Globus pallidus (tissue), 1 donor: ENCODE measurements at regions not wholly inside any gene's neighbourhood (a gene's known extent, or its start where the extent isn't known, plus 50 kb on each side); places are given as distances from the start of the nearest gene placed in this dataset.

Experiments used
- DNase-seq: peaks from one replicate; pipeline ENCODE4 v3.0.0-alpha.2; 2015; ENCODE audit warnings: low spot score

- no peak for DNase-seq
Measured at GRCh38 chr4:1495416-1496115, 89.3 kb upstream of the NKX1-1 start.

GRCh38 chr4:1494416-1495315, 88.4 kb upstream of the NKX1-1 start:
- DNase-seq = no peak

- no peak for DNase-seq
Measured at GRCh38 chr4:1493540-1494287, 87.5 kb upstream of the NKX1-1 start.

GRCh38 chr4:1492651-1493539, 86.7 kb upstream of the NKX1-1 start:
- no peak for DNase-seq

- no peak for DNase-seq
Measured at GRCh38 chr4:1492142-1492457, 85.9 kb upstream of the NKX1-1 start.

- DNase-seq = no peak
Measured at GRCh38 chr4:1491328-1492141, 85.3 kb upstream of the NKX1-1 start.

GRCh38 chr4:1490654-1491327, 84.5 kb upstream of the NKX1-1 start:
- no peak for DNase-seq

- DNase-seq = no peak
Measured at GRCh38 chr4:1490011-1490653, 83.9 kb upstream of the NKX1-1 start.

GRCh38 chr4:1489639-1489995, 83.4 kb upstream of the NKX1-1 start:
- no peak for DNase-seq

GRCh38 chr4:1488831-1489638, 82.8 kb upstream of the NKX1-1 start:
- no peak for DNase-seq

GRCh38 chr4:1488357-1488756, 82.1 kb upstream of the NKX1-1 start:
- no peak for DNase-seq

GRCh38 chr4:1487761-1488160, 81.5 kb upstream of the NKX1-1 start:
- no peak for DNase-seq

GRCh38 chr4:1487106-1487505, 80.9 kb upstream of the NKX1-1 start:
- DNase-seq = no peak

GRCh38 chr4:1485280-1485679, 79.0 kb upstream of the NKX1-1 start:
- no peak for DNase-seq

- no peak for DNase-seq
Measured at GRCh38 chr4:1480720-1481119, 74.5 kb upstream of the NKX1-1 start.

GRCh38 chr4:1479454-1479853, 73.2 kb upstream of the NKX1-1 start:
- DNase-seq = no peak

GRCh38 chr4:1478766-1479355, 72.6 kb upstream of the NKX1-1 start:
- DNase-seq = no peak

GRCh38 chr4:1477045-1477840, 71.0 kb upstream of the NKX1-1 start:
- DNase-seq = no peak
